ENCODE measurements at regions not wholly inside any gene's neighbourhood (a gene's known extent, or its start where the extent isn't known, plus 50 kb on each side); places are given as distances from the start of the nearest gene placed in this dataset.
"Not testable (repeated sequence)": the region's sequence is repeated elsewhere in the genome, so short reads cannot be mapped to it uniquely, and the experiment has no call there.

DNA sequence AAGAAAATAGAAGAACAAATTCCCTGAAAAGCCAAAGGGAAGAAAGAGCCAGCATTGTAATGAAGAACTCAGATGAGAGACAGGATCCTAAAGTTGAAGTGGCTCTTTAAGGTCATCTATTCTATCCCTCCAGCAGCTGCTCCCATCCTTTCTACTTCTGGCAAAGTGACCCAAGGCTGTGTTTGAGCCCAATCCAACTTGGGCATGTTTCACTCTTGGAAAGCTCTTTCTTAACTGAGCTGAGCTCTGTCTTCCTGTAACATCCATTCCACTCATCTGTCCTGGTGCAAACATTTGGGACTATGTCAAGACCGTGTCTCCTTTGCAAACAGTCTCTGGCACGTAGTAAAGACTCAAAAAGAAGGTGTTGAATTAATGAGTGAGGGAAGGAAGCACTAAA is 298.1 kb upstream of the IGF1R start (continued):
- TF ChIP-seq JUND (IDR thresholded peaks at IDR 0.05), result no peak
- TF ChIP-seq, protein P1, sequence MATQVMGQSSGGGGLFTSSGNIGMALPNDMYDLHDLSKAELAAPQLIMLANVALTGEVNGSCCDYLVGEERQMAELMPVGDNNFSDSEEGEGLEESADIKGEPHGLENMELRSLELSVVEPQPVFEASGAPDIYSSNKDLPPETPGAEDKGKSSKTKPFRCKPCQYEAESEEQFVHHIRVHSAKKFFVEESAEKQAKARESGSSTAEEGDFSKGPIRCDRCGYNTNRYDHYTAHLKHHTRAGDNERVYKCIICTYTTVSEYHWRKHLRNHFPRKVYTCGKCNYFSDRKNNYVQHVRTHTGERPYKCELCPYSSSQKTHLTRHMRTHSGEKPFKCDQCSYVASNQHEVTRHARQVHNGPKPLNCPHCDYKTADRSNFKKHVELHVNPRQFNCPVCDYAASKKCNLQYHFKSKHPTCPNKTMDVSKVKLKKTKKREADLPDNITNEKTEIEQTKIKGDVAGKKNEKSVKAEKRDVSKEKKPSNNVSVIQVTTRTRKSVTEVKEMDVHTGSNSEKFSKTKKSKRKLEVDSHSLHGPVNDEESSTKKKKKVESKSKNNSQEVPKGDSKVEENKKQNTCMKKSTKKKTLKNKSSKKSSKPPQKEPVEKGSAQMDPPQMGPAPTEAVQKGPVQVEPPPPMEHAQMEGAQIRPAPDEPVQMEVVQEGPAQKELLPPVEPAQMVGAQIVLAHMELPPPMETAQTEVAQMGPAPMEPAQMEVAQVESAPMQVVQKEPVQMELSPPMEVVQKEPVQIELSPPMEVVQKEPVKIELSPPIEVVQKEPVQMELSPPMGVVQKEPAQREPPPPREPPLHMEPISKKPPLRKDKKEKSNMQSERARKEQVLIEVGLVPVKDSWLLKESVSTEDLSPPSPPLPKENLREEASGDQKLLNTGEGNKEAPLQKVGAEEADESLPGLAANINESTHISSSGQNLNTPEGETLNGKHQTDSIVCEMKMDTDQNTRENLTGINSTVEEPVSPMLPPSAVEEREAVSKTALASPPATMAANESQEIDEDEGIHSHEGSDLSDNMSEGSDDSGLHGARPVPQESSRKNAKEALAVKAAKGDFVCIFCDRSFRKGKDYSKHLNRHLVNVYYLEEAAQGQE (IDR thresholded peaks at IDR 0.05; ENCODE audit: low read depth), result no peak
- no peak for TF ChIP-seq SIN3A (IDR thresholded peaks at IDR 0.05; ENCODE audit: low read depth)
- no peak for TF ChIP-seq EZH2 (IDR thresholded peaks at IDR 0.05)
- no peak for TF ChIP-seq FOSL1 (IDR thresholded peaks at IDR 0.05; ENCODE audit: low read depth)
- no peak for TF ChIP-seq EGR1 (IDR thresholded peaks at IDR 0.05; ENCODE audit: low read depth)

GRCh38 chr15:98358274-98358673 is 290.1 kb upstream of the IGF1R start:
- DNase-seq (ENCODE audit: low read depth, low spot score); intact Hi-C loops (cut with micrococcal nuclease); CTCF ChIA-PET; H3K4me1 ChIP-seq (ENCODE audit: control insufficient read depth in 1 of 2, insufficient read depth in 2 of 2, low read length in 2 of 2); H3K4me2 ChIP-seq (ENCODE audit: low read length); ATAC-seq; H3K9me2 ChIP-seq (ENCODE audit: insufficient read depth); H3K9ac ChIP-seq (ENCODE audit: low read length); POLR2A ChIA-PET; H3K4me3 ChIP-seq (replicated peaks in 1 of 2; ENCODE audit: low read depth in 1 of 2, low read length in 2 of 2); H2AFZ ChIP-seq (ENCODE audit: low read depth, low read length, poor library complexity, severe bottlenecking); H3K79me2 ChIP-seq (ENCODE audit: insufficient read depth, low read length); RAD21 ChIA-PET (ENCODE audit: low non-redundant PET in 1 of 2, low total read pairs in 2 of 2, uncharacterized antibody in 2 of 2, unreplicated experiment in 2 of 2); H3K9me3 ChIP-seq (ENCODE audit: control insufficient read depth in 1 of 2, insufficient read depth in 1 of 2, low read depth in 1 of 2, low read length in 2 of 2); BruUV-seq (replicated peaks); H4K20me1 ChIP-seq (ENCODE audit: insufficient read depth); H3K27ac ChIP-seq (ENCODE audit: low read depth, low read length); H3K36me3 ChIP-seq (ENCODE audit: control insufficient read depth in 1 of 2, insufficient read depth in 2 of 2, low read length in 2 of 2); H3K27me3 ChIP-seq (ENCODE audit: insufficient read depth, low read length): not testable (repeated sequence)

GRCh38 chr15:98358971-98359370 is 289.4 kb upstream of the IGF1R start:
- Histone ChIP-seq H3K9me3 (ENCODE audit: control insufficient read depth in 1 of 2, insufficient read depth in 1 of 2, low read depth in 1 of 2, low read length in 2 of 2) (no peaks in the 10 kb centered on the region), H3K4me3 (replicated peaks in 1 of 2; ENCODE audit: low read depth in 1 of 2, low read length in 2 of 2) (no peak overlapping the region), H3K9me2 (ENCODE audit: insufficient read depth) (no peaks in the 10 kb centered on the region), H3K36me3 (ENCODE audit: control insufficient read depth in 1 of 2, insufficient read depth in 2 of 2, low read length in 2 of 2) (no peaks in the 10 kb centered on the region), H3K27me3 (ENCODE audit: insufficient read depth, low read length) (no peaks in the 10 kb centered on the region), H3K9ac (ENCODE audit: low read length) (no peak overlapping the region), H3K27ac (ENCODE audit: low read depth, low read length) (no peak overlapping the region), H4K20me1 (ENCODE audit: insufficient read depth) (no peaks in the 10 kb centered on the region), H3K4me2 (ENCODE audit: low read length) (no peak overlapping the region), H3K4me1 (ENCODE audit: control insufficient read depth in 1 of 2, insufficient read depth in 2 of 2, low read length in 2 of 2) (no peaks in the 10 kb centered on the region), H3K79me2 (ENCODE audit: insufficient read depth, low read length) (no peaks in the 10 kb centered on the region), H2AFZ (ENCODE audit: low read depth, low read length, poor library complexity, severe bottlenecking) (no peak overlapping the region)
- no peak for DNase-seq (ENCODE audit: low read depth, low spot score)
- POLR2A ChIA-PET, result no interaction called here
- intact Hi-C loops (cut with micrococcal nuclease), result no loop called here
- BruUV-seq (replicated peaks), result no TSS peak
- RAD21 ChIA-PET (ENCODE audit: low non-redundant PET in 1 of 2, low total read pairs in 2 of 2, uncharacterized antibody in 2 of 2, unreplicated experiment in 2 of 2), result no interaction called here
- CTCF ChIA-PET, result no interaction called here
- ATAC-seq, result no peak
- TF ChIP-seq CEBPB (IDR thresholded peaks at IDR 0.05; ENCODE audit: low read depth) (no peak), POLR2AphosphoS5 (IDR thresholded peaks at IDR 0.05; ENCODE audit: low read depth, low read length) (no peak), TCF7L2 (IDR thresholded peaks at IDR 0.05; ENCODE audit: borderline replicate concordance, extremely low read depth, insufficient read depth, insufficient read length) (no peak), RAD21 (IDR thresholded peaks at IDR 0.05; ENCODE audit: low read depth) (no peak), EZH2 (IDR thresholded peaks at IDR 0.05) (no peak), ELF1 (IDR thresholded peaks at IDR 0.05; ENCODE audit: borderline replicate concordance, low read depth) (no peak), SRF (IDR thresholded peaks at IDR 0.05; ENCODE audit: low read depth) (no peak), MAX (IDR thresholded peaks at IDR 0.05) (no peak), ZNF274 (IDR thresholded peaks at IDR 0.05; ENCODE audit: low read depth, low read length) (no peak), ZFX (IDR thresholded peaks at IDR 0.05) (no peak), FOSL1 (IDR thresholded peaks at IDR 0.05; ENCODE audit: low read depth) (no peak), EGR1 (IDR thresholded peaks at IDR 0.05; ENCODE audit: low read depth) (no peak), SIN3A (IDR thresholded peaks at IDR 0.05; ENCODE audit: low read depth) (no peak)
- TF ChIP-seq, protein P2, sequence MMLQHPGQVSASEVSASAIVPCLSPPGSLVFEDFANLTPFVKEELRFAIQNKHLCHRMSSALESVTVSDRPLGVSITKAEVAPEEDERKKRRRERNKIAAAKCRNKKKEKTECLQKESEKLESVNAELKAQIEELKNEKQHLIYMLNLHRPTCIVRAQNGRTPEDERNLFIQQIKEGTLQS (IDR thresholded peaks at IDR 0.05), result no peak
